Body of pancreas (tissue), 4 donors: ENCODE measurements at regions not wholly inside any gene's neighbourhood (a gene's known extent, or its start where the extent isn't known, plus 50 kb on each side); places are given as distances from the start of the nearest gene placed in this dataset.

Experiments used
- CTCF ChIP-seq, 7 experiments: fragments of 450-650 bp in 4 of 7; fragments of 200-600 bp in 3 of 7; sonication (generic) in 3 of 7; IDR thresholded peaks; one replicate each; pipeline ENCODE4 v1.5.1; 2016 to 2019; ENCODE audit warnings: antibody characterized with exemption in 7 of 7
- POLR2A ChIP-seq, 3 donors: fragments of 450-650 bp; IDR thresholded peaks; one replicate each; pipeline ENCODE4 v1.6.1; 2016; ENCODE audit warnings: antibody characterized with exemption in 3 of 3, mild to moderate bottlenecking in 2 of 3

- TF ChIP-seq POLR2A (IDR thresholded peaks at IDR 0.05) (no peak), CTCF (IDR thresholded peaks at IDR 0.05) (no peak)
Measured at GRCh38 chr2:240367721-240368120, 67.7 kb upstream of the GPC1 start.
